SK-N-SH treated with all-trans-retinoic acid at 6 μM for 48 hours (cell line): ENCODE measurements at regions not wholly inside any gene's neighbourhood (a gene's known extent, or its start where the extent isn't known, plus 50 kb on each side); places are given as distances from the start of the nearest gene placed in this dataset.
A peak's percentile ranks its signal among the peaks of the same experiment; 100 is the strongest.

ENCODE experiments used
- ATAC-seq: fragments of 200-7000 bp; cut with Tn5 transposase; 3 replicates; pipeline ENCODE4 v1.9.1; 2020; ENCODE audit warnings: mild to moderate bottlenecking, moderate library complexity
- BACH2 ChIP-seq: fragments of 250-450 bp; sonication (Bioruptor Pico); IDR thresholded peaks from 2 replicates; pipeline ENCODE4 v1.9.0; 2021; ENCODE audit warnings: mild to moderate bottlenecking, borderline replicate concordance
- CREB5 ChIP-seq: fragments of 250-450 bp; sonication (Bioruptor Pico); IDR thresholded peaks from 2 replicates; pipeline ENCODE4 v1.5.1; 2020; ENCODE audit warnings: low read depth, mild to moderate bottlenecking, moderate library complexity
- CSDC2 ChIP-seq: fragments of 250-450 bp; sonication (Bioruptor Pico); IDR thresholded peaks from 2 replicates; pipeline ENCODE4 v1.5.0; 2020; ENCODE audit warnings: mild to moderate bottlenecking, moderate library complexity
- CSRNP3 ChIP-seq: fragments of 250-450 bp; sonication (Bioruptor Pico); IDR thresholded peaks from 2 replicates; pipeline ENCODE4 v1.5.1; 2021; ENCODE audit warnings: mild to moderate bottlenecking, moderate library complexity
- ESRRG ChIP-seq: fragments of 250-450 bp; sonication (Bioruptor Pico); IDR thresholded peaks from 2 replicates; pipeline ENCODE4 v1.6.1; 2021; ENCODE audit warnings: mild to moderate bottlenecking
- GLIS3 ChIP-seq: fragments of 250-450 bp; sonication (Bioruptor Pico); IDR thresholded peaks from 2 replicates; pipeline ENCODE4 v1.5.0; 2020; ENCODE audit warnings: mild to moderate bottlenecking, moderate library complexity
- ISL1 ChIP-seq: fragments of 250-450 bp; sonication (Bioruptor Pico); IDR thresholded peaks from 2 replicates; pipeline ENCODE4 v2.1.2; 2022; ENCODE audit warnings: mild to moderate bottlenecking, moderate library complexity
- OSR1 ChIP-seq: fragments of 250-450 bp; sonication (Bioruptor Pico); IDR thresholded peaks from 2 replicates; pipeline ENCODE4 v1.8.0; 2022; ENCODE audit warnings: moderate library complexity, mild to moderate bottlenecking, inconsistent platforms
- PPARA ChIP-seq: fragments of 250-450 bp; sonication (Bioruptor Pico); IDR thresholded peaks from 2 replicates; pipeline ENCODE4 v1.5.0; 2020; ENCODE audit warnings: mild to moderate bottlenecking, borderline replicate concordance
- RARB ChIP-seq: fragments of 250-450 bp; sonication (Bioruptor Pico); IDR thresholded peaks from 2 replicates; pipeline ENCODE4 v1.8.0; 2021; ENCODE audit warnings: mild to moderate bottlenecking, moderate library complexity
- SNAI2 ChIP-seq: fragments of 250-450 bp; sonication (Bioruptor Pico); IDR thresholded peaks from 2 replicates; pipeline ENCODE4 v1.5.0; 2020; ENCODE audit warnings: mild to moderate bottlenecking, moderate library complexity
- TOX ChIP-seq: fragments of 250-450 bp; sonication (Bioruptor Pico); IDR thresholded peaks from 2 replicates; pipeline ENCODE4 v1.8.0; 2021; ENCODE audit warnings: mild to moderate bottlenecking, moderate library complexity, borderline replicate concordance
- ZC3H10 ChIP-seq: fragments of 250-450 bp; sonication (Bioruptor Pico); IDR thresholded peaks from 2 replicates; pipeline ENCODE4 v1.5.1; 2021; ENCODE audit warnings: mild to moderate bottlenecking, moderate library complexity
- ZFP3 ChIP-seq: fragments of 250-450 bp; sonication (Bioruptor Pico); IDR thresholded peaks from 2 replicates; pipeline ENCODE4 v1.5.0; 2020; ENCODE audit warnings: mild to moderate bottlenecking, moderate library complexity
- ZFP30 ChIP-seq: fragments of 450-650 bp; formaldehyde crosslinking; IDR thresholded peaks from 2 replicates; pipeline ENCODE4 v1.5.0; 2022; ENCODE audit warnings: mild to moderate bottlenecking, moderate library complexity
- ZNF565 ChIP-seq: fragments of 450-650 bp; formaldehyde crosslinking; conservative IDR thresholded peaks from 2 replicates; pipeline ENCODE4 v1.5.0; 2020; ENCODE audit warnings: low read depth, mild to moderate bottlenecking, moderate library complexity
- ZNF70 ChIP-seq: fragments of 450-650 bp; formaldehyde crosslinking; IDR thresholded peaks from 2 replicates; pipeline ENCODE4 v1.5.0; 2020; ENCODE audit warnings: mild to moderate bottlenecking, moderate library complexity
- ZNF8 ChIP-seq: fragments of 450-650 bp; formaldehyde crosslinking; IDR thresholded peaks from 2 replicates; pipeline ENCODE4 v1.5.0; 2020; ENCODE audit warnings: mild to moderate bottlenecking, moderate library complexity
- TF ChIP-seq, protein P1 (sequence below): fragments of 250-450 bp; sonication (Bioruptor Pico); IDR thresholded peaks from 2 replicates; pipeline ENCODE4 v1.5.0; 2020; ENCODE audit warnings: mild to moderate bottlenecking, moderate library complexity
- TF ChIP-seq, protein P2 (sequence below): fragments of 250-450 bp; sonication (Bioruptor Pico); IDR thresholded peaks from 2 replicates; pipeline ENCODE4 v1.8.0; 2021; ENCODE audit warnings: low read depth, mild to moderate bottlenecking, moderate library complexity, borderline replicate concordance

DNA sequence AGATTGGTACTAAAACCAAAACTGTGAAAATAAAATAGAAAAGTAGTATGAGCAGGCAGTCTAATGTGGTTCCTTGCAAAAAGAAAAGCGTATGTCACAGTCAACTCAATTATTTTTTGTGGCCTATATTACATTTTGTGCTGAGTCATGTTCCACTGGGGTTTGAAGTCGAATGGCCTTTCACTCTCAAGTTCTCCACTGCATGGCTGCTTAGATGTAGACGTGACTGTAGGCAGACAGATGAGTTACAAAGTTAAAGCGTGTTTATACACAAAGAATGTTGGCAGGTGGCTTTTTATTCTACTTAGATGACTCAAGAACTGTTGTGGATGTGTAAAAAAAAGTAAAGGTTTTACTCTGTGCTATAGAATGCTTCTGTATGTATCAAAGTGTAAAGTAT lies 133.9 kb downstream of the SLITRK6 start:
- ATAC-seq: peak; percentile 62

DNA sequence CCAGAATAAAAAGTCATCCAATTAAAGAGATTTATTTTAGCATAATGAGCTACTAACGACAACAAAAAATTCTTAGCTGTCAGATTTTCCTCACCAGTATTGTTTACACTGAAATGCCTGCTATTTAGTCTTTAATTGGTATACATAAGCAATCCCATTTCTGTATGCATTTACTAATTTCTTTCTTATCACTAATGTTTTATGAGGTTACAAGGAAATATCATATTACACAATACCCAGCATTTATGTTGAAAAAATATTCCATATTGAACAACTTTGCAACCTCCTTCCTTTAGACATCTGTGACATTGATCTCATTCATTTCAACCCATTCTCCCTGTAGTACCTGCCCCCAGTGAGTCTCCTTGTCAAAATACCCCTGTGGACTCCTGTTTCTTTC lies 135.4 kb downstream of the SLITRK6 start:
- TF ChIP-seq OSR1 (CRISPR knock-in tag) (no peak), PPARA (CRISPR knock-in tag) (no peak), CREB5 (CRISPR knock-in tag) (no peak), BACH2 (no peak), ISL1 (CRISPR knock-in tag) (no peak), ZNF565 (CRISPR knock-in tag) (no peak), ZFP3 (CRISPR knock-in tag) (no peak), ESRRG (CRISPR knock-in tag) (no peak), ZC3H10 (no peak), GLIS3 (CRISPR knock-in tag) (no peak), CSDC2 (CRISPR knock-in tag) (no peak), SNAI2 (no peak), RARB (CRISPR knock-in tag) (no peak), CSRNP3 (CRISPR knock-in tag) (no peak), TOX (CRISPR knock-in tag) (no peak)
- TF ChIP-seq, protein P1, sequence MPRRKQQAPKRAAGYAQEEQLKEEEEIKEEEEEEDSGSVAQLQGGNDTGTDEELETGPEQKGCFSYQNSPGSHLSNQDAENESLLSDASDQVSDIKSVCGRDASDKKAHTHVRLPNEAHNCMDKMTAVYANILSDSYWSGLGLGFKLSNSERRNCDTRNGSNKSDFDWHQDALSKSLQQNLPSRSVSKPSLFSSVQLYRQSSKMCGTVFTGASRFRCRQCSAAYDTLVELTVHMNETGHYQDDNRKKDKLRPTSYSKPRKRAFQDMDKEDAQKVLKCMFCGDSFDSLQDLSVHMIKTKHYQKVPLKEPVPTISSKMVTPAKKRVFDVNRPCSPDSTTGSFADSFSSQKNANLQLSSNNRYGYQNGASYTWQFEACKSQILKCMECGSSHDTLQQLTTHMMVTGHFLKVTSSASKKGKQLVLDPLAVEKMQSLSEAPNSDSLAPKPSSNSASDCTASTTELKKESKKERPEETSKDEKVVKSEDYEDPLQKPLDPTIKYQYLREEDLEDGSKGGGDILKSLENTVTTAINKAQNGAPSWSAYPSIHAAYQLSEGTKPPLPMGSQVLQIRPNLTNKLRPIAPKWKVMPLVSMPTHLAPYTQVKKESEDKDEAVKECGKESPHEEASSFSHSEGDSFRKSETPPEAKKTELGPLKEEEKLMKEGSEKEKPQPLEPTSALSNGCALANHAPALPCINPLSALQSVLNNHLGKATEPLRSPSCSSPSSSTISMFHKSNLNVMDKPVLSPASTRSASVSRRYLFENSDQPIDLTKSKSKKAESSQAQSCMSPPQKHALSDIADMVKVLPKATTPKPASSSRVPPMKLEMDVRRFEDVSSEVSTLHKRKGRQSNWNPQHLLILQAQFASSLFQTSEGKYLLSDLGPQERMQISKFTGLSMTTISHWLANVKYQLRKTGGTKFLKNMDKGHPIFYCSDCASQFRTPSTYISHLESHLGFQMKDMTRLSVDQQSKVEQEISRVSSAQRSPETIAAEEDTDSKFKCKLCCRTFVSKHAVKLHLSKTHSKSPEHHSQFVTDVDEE (CRISPR knock-in tag): no peak
- TF ChIP-seq, protein P2, sequence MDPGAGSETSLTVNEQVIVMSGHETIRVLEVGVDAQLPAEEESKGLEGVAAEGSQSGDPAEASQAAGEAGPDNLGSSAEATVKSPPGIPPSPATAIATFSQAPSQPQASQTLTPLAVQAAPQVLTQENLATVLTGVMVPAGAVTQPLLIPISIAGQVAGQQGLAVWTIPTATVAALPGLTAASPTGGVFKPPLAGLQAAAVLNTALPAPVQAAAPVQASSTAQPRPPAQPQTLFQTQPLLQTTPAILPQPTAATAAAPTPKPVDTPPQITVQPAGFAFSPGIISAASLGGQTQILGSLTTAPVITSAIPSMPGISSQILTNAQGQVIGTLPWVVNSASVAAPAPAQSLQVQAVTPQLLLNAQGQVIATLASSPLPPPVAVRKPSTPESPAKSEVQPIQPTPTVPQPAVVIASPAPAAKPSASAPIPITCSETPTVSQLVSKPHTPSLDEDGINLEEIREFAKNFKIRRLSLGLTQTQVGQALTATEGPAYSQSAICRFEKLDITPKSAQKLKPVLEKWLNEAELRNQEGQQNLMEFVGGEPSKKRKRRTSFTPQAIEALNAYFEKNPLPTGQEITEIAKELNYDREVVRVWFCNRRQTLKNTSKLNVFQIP (CRISPR knock-in tag): no peak
- ATAC-seq: no peak

More for the DNA sequence above, 133.9 kb downstream of the SLITRK6 start:
- TF ChIP-seq SNAI2: 0 out of 2 replicates have a peak, but pooled peaks have one; percentile 19
- peak; percentile 55 for TF ChIP-seq ISL1 (CRISPR knock-in tag)
- no peak for TF ChIP-seq OSR1 (CRISPR knock-in tag)

DNA sequence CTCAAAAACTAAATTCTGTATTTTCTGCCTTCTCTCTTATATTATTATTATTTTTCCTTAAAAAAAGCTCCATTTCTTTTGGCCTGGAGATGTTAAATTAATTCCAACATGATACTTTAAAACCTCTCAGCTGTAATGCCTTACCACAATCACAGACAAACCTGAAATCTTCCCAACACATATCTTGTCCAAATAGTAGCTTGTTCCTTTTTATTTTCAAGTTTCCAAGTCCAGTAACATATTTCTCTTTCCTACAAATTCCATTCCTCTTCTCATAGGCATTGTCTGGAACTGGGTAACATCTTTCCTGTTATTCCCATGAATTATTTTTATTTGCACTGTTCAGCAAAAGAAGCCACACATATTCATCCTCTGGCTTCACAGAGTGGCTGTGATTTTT lies 137.0 kb downstream of the SLITRK6 start:
- TF ChIP-seq ZC3H10 (no peak), ZFP30 (CRISPR knock-in tag) (no peak), ZNF8 (CRISPR knock-in tag) (no peak), CSRNP3 (CRISPR knock-in tag) (no peak), ISL1 (CRISPR knock-in tag) (no peak), OSR1 (CRISPR knock-in tag) (no peak), ZNF70 (no peak)
- TF ChIP-seq, protein P2 (CRISPR knock-in tag): no peak
- TF ChIP-seq, protein P1 (CRISPR knock-in tag): no peak
- ATAC-seq: no peak; the same call in 1 of the 3 replicates
